DMS53 treated with DMSO at 0.1 percent for 48 hours (cell line): ENCODE measurements at regions not wholly inside any gene's neighbourhood (a gene's known extent, or its start where the extent isn't known, plus 50 kb on each side); places are given as distances from the start of the nearest gene placed in this dataset.

ENCODE experiments used
- DNase-seq: peaks from one replicate; lab custom pipeline; 2025; ENCODE audit not compliant: unreplicated experiment; lab: John Stamatoyannopoulos, UW

DNA sequence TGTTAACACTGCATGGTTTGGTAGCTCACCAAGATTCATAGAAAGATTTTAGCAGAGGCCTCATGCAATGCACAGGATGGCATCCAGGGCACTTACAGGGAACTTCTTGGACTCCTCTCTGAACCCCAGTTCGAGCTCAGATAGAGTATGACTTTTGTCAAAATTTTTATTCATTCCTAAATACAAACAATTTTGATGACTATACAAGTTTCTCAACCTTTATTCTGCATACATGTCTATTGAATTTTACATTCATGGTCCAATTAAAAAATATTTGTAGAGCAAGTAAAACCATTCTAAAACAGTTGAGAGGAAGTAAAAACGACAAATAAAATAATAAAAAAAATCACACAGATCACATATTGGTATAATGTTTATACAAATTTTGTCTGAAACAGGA, 219.0 kb upstream of the MAN1A1 start:
- DNase-seq = no peak

DNA sequence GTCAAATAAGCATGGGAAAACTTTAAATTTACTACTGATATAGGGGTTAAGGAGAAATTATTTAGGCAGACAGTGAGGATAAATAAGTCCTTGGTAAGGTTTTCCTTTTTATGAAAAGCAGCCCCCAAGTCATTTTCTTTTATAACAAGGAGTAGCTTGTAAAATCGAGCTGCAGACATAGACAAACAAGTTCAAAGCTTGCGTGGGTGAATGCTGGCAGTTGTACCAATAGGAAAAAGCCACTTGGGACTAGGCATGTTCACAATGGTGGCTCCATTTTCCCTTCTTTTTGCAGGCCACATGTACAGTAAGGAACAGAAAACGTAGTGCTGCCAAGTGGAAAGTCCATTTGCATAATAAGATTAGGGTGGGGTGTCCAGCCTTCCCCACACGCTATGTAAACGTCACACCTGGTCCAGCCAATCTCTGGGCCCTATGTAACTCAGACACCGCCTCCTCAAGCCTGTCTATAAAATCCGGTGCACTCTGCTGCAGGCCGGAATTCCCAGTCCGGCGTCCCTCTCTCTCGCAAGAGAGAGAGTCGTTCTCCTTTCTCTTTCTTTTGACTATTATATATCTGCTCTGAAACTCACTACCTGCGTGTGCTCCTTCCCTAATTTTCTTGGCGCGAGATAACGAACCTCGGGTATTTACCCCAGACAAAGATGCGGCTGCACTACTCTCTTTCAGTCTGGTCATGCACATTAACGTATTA, 217.1 kb upstream of the MAN1A1 start:
- no peak for DNase-seq

DNA sequence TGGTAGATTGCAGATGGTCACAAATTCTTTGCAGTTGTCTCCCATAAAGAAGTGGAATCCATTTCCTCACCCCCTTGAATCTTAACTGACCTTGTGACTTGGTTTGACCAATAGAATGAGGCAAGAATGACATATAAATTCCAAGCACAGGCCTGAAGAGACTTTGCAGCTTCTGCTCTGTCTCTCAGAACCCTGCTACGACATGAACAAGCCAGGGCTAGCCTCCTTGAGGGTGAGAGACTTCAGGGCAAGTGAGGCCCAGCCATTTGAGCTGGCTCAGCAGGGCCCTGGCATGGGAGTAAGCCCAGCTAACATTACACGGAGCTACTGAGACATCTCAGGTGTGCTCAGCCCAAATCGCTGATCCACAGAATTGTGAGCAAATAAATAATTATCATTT, 216.3 kb upstream of the MAN1A1 start:
- DNase-seq = no peak

DNA sequence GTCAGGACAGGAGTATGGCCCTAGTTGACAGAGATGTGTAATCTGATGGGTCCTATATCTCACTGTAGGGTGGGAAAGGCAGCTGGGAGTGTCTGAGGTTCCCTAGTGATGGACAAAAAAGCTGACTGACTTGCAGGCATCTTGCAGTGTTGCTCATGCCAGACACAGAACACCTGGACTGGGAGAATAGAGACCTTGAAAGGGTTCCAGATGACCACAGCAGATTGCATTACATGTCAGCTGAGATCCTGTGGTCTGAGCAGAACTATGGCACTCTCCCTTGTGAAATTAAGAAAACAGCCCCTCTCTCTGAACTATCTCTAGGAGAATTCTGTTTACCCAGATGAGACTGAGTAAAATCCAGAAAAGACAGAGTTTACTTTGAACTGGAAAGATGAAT, 212.6 kb upstream of the MAN1A1 start:
- no peak for DNase-seq

DNA sequence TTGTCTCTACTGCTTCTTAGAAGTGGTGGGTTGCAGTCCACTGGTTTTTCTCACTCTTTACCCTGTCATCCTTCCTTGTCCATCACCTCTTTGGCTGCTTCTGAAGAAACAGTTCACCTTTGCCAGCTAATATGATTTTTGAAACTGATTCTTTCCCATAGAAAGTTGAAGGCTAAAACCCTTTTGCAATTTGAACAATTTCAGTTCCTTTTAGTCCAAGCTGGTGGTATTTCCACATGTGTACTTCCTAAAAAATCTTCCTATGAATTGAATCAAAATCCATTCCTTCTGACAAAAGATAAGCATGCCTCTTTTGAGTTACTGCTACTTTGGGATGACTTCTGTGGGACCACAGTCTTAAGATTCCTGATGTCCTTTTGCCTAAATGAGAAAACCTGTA, 210.0 kb upstream of the MAN1A1 start:
- DNase-seq = no peak

DNA sequence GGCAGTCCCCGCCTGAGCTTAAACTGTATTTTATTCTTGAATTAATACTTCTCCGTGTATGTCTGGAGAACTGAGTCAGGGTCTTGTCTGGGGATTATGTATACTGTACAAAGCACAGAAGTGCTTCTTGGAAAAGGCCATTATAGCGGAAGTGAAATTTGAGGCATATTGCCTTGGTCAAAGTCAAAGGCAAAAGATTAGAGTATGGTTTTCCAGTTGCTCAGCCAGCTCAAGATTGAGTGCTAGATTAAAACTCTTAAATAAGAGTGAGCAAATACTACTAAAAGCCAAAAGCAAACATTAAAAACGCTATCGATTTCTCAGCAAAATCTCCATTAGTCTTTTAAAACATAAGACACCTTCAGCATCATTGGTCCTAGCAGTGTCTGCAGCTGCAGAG, 207.7 kb upstream of the MAN1A1 start:
- DNase-seq = no peak

DNA sequence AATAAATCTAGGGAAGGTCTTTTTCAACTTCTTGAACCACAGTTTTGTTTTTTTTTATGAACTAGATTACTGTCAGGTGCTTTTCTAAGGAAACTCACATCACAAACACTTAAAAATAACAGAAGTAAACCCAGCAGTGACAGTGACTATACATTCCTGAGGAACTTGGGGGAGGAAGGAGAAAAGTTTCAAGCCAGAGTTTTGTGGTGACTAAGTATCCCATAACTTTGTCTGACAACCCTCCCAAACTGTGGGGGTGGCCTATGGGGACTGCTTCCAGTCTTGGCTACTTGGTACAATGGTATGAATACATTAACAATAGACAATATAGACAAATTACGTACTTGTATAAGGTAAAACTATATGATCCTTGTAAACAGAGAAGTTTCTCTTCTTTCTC, 202.5 kb upstream of the MAN1A1 start:
- DNase-seq = no peak

DNA sequence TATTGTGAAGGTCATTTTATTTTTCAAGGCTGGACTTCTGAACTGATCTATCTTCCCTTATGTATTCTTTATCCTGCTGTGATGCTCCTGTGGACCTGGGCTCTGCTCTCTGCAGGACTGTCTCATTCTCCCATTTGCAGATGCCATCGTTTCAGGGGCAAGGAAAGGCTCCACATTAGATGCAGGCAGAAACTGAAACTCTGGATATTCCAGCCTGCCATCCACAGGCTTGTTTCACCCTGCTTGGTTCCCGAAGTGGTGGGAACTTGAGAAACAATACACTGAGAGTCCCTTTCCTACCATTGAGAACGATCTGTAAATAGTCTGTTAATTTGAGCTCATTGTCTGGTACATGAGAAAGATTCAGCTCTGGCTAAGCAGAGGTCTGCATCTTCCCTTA, 197.5 kb upstream of the MAN1A1 start:
- no peak for DNase-seq

DNA sequence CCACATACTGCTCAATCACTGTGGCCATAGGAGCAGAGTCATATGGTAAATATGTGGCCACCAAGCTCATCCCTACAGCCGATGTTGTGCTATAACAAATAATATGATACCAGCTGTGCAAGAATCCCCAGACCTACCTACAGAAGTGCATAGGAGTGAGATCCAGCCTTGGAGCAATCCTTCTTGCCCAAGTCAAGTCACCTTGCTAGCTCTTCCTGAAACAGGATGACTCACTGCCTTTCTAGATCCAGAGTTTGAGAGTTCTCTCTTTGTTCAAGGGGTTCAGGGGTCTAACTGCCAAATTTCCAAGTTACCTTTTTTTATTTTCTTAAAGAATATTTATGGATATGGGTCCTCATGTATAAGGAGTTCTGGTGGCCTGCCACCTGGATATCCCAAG, 195.7 kb upstream of the MAN1A1 start:
- no peak for DNase-seq

DNA sequence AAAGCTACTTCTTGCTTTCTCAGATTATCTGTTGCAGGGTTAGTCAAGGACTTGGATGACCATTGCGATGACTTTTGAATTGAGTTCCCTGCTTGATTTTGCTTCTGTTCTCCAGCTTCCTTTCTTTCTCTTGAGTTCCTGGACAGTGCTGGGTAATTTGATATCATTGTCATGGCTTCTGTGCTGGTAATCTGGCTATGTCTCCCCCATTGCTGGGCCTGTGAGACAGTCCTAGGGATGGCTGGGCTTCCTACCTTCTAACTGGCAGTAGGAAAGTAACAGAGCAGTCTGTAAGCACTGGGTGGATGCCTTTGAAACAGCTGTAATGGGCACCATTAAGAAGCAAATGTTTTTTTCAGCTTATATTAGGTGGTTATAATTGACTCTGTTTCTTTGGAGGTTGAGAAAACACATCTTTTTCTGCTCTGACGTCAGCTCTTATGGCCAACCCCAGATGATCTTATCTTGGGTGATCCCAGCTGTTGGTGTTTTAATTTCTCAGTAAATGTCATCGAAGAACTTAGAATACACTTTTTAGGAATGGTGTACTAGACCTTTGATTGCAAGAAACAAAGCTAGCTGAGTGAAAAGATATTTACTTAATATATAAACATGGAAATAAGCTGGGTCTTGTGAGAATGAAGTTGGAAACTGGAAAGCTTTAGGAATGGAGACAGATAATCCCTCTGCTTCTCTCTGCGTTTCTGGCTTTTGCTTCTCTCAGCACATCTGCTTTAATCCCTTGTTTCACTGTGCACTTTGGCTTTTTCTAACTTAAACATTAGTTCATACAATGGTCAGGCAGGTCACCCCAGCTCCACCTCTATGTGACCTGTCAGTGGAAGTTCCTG, 195.0 kb upstream of the MAN1A1 start:
- no peak for DNase-seq

DNA sequence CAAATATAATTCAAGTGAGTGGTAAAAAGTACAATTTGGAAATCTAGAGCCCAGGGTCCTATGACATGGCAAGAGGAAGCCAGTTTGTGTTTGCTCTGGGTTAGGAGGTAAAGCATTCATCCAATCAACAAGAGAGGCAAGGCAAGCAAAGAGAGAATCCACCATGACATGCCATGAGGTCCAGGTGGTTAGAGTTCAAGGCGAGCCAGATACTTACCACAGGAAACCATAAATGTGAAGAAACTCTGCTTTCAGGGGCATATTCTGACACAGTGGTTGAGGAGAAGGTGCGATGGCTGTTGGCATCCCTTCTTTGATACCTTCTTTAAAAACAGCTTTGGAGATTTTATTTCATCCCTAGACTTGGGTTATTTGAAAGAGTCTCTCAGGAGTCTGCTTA, 193.8 kb upstream of the MAN1A1 start:
- DNase-seq = no peak

DNA sequence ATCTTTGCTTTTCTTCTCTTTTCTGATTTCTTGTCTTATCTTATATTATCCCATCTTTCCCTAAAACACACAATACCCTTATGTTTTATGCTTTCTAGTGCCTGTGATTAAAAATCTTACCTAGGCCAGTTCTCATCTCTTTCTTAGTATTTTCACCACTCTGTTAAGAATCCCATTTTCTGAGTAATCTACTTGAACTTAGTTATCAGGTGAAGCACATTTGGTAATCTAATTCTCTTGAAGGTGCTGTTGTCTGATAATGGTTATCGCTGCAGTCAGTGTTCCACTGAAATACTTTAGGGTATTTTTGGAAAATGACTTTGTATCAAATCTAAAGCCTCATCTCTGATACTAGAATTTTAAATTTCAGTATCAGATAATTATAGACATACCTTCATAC, 192.5 kb upstream of the MAN1A1 start:
- DNase-seq = no peak

DNA sequence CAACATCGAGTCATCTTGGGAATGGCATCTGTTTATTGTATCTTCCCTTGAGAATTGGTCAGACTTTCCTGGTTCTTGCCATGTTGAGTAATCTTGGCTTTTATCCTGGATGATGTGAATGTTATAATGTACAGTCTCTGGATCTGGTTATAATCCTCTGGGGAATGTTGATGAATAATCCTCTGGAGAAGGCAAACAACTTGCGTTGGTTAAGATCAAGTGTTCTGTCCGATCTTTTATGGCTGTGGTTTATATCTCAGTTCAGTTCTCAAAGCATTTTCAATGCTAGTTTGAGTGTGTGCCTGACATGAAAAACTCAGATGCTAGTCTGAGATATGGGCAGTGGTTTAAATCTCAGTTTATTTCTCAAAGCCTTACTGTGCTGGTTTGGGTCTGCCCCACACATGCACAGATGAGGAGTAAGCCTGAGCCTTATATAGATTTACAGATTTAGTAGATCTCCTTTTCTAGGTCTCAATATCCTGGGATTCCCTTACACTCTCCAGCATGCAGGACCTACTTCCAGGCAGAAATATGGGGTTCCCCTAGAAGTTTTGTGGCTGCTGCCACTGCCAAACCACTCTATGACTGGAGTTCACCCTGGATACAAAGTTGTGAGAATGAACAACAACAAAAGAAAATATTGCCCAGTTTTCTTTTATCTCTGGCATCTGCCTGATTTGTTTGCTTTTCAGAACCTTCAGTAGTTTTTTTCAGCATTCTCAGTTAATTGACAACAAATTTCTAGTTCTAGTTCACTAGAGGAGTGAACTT, 191.8 kb upstream of the MAN1A1 start:
- no peak for DNase-seq

DNA sequence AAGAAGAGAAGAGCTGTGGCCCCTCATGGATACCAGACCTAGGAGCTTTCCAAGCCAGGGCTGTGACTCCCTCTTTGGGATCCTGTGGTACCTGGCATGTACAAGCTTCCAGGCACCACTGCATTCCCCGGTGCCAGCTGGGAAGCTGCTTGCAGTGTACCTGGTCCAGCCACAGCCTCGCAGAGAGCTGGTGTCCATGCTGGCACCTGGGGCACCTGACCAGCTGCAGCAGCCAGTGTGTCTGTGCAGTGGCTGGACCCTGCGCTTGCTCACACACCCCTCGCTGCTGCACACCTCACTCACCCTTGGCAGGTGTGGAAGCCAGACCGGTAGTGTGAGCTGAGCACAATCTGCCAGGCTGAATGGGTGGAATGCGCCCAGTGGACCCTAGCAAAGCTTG, 190.9 kb upstream of the MAN1A1 start:
- DNase-seq = no peak

DNA sequence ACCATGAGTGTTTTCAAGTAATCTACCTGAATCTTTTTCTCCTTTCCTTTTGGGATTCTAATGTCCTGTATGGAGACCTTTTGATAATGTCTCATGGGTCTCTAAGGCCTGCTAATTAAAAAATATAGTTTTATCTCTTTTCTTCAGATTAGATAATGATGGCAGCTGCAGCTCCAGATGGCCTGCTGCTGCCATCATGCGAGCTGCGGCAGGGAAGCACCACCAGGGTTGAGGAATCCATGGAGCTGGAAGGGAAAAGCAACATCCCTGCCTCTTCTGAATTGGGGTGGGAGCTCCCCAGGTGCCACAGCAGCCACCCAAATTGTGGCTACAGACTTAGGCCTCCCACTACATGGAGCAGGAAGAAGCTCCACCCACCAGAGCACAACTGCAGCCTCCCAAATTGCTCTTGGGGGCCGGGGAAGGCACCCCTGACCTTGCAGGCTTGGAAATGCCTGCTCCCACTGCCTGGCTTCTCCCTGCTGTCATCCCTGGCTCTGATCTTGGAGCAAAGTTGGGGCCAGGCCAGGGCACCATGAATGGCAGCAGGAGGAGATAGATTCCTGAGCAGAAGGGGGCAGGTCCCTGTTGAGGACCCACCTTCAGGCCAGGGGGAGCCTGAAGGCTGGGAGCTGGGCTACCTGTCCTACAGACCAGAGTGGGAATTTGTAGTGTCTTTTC, 189.6 kb upstream of the MAN1A1 start:
- DNase-seq = no peak

DNA sequence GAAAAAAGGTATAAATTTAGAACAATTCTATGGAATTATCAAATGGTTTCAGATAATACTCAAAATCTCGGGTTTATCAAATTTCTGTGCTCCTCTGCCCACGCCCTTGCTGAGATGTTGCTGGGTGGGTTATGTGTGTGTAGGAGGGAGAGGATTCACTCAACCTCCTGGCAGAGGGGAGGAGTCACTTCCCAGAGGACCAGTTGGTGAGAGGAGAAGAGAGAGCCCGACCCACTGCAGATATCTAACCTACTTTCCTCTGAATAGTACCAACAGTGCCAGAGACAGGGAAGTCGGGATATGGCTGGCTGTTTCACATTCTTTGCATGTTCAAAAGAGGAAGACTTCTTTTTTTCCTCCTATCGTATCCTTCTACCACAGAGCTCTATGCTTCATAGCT, 187.1 kb upstream of the MAN1A1 start:
- DNase-seq = no peak

DNA sequence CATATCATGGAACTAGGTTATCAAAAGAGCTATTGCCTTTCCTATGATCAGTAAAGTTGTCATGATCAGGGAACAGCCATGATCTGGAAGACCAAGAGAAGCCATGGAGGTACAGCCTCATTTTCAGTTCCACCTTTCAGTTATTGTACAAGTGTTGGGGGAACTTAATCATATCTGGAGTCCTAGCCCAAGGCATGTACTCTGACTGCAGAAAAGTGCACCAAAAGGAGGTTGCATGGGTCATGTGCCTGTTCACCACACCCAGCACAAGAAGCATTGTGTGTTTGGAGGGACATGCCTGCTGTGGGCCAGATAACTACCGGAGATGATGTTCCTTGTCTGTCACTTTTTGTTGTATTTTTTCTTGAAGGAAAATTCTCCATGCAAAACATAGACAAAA, 185.8 kb upstream of the MAN1A1 start:
- no peak for DNase-seq

DNA sequence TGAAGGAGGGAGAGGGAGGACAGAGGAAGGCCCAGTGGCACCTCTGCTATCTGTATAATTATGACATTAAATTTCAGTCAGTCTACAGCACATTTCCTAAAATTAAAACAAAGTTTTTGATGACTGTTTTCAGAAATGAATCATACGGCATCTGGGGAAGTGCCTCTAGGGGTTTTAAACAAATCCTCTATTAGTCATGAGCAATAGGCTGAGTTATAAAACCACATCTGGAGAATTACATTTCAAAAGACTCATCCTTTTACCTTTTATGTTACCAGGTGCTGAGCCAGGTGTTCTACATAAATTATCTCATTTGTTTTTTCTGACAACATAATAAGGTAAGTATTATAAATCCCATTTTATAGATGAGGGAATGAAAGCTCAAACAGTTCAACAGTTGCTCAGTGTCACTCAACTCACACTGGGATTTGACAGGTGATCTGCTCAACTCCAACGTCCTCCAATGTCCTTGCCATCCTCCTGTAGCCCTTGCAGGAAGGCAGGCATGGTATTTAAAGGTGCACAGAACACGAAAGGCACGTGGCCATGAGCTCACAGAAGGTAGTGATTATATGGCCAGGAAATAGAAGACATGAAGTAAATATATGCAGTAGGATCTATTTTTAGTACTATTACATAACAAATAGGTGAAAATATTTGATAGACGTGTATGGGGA, 184.2 kb upstream of the MAN1A1 start:
- DNase-seq = no peak

DNA sequence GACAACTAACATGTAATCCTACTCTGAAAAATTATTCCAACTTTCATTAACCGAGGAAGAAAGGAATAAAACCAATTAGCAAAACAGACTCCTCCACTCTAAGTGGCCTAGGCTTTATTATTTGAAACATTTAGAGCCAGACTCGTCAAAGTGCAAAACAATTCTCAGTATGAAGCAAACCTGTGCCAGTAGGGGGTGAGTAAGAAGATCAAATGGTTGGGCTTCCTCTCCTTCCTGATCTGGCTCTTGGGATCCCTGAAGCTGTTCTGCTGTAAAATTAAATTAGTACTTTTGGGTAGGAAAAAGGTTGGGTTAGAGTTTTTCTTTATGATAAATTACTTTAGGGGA, 177.6 kb upstream of the MAN1A1 start:
- DNase-seq = no peak

DNA sequence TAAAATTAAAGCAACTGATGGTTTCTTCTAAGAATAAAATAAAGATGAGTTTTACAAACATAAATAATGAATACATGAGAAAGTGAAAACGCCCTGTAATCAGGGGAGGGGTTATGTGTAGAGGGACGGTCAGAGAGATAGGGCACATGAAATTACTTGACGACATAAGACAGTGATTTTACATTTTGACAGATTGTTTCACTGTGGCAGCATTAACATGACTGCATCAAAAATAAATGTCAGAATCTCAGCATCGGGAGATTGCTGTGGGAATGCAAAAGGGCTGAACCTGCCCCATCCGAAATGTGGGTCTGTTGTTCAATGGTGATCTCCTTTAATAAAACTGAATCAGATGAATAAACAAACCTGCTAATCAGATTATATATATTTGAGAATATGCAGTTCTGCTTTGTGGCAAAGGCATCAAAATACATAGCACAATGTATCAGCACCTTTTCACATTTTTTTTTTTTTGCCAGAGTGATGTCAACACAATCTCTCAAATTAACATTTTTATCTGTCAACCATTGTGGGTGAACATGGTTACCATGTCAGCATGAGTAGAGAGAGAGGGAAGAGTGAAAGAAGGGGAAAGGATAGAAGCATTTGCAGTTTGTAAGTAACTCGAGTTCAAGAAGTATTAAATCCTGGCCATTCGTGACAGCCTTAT, 177.1 kb upstream of the MAN1A1 start:
- no peak for DNase-seq
